ENCODE measurements at regions not wholly inside any gene's neighbourhood (a gene's known extent, or its start where the extent isn't known, plus 50 kb on each side); places are given as distances from the start of the nearest gene placed in this dataset.

- no peak for TF ChIP-seq CTCF (IDR thresholded peaks at IDR 0.05; ENCODE audit: low read depth, low read length)
- TF ChIP-seq EZH2phosphoT487 (IDR thresholded peaks at IDR 0.05; ENCODE audit: low read depth): no peak
These were observed 553.8 kb downstream of the GLRX3 start for GRCh38 chr10:130689743-130690626.

Measured in OCI-LY3 (cell line).